Hepatic stellate cell (primary cell): ENCODE measurements at regions not wholly inside any gene's neighbourhood (a gene's known extent, or its start where the extent isn't known, plus 50 kb on each side); places are given as distances from the start of the nearest gene placed in this dataset.
"Not testable (repeated sequence)": the region's sequence is repeated elsewhere in the genome, so short reads cannot be mapped to it uniquely, and the experiment has no call there.

ENCODE experiments used
- DNase-seq: peaks from one replicate; pipeline ENCODE4 v3.0.0; 2011; ENCODE audit warnings: low spot score

- DNase-seq = no peak
Measured at GRCh38 chr12:131458048-131458374, 252.9 kb upstream of the SFSWAP start.

- DNase-seq = no peak
Measured at GRCh38 chr12:131458931-131459772, 251.7 kb upstream of the SFSWAP start.

DNA sequence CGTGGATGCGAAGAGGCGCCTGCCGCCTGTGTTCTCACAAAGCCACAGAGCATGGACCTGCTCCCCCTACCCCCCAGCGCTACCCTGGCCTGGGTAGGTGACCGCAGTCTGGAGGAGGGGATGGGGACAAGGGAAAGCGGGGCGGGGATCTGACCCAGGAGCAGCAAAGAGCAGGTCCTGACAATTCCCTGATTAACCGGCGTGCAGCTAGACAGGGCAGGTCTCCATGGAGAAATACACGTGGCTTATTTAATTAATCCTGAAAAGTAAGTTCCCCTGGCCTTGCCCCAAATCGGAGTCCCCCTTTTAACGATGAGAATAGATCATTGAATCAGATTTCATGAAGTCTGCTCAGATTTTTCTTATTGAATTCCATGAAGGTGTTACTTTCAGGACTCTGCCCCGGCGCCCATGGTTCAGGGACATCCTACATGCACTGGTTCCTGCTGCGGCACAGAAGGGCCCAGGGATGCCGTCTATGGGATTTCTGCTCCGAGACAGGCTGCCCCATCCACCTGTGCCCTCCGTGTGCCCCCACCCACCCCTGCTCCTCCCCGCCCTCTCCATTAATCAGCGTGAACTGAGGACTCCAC lies 251.0 kb upstream of the SFSWAP start:
- no peak for DNase-seq

- no peak for DNase-seq
Measured at GRCh38 chr12:131460520-131460919, 250.4 kb upstream of the SFSWAP start.

GRCh38 chr12:131461096-131461495 lies 249.8 kb upstream of the SFSWAP start:
- DNase-seq = no peak

GRCh38 chr12:131463174-131463573 lies 247.7 kb upstream of the SFSWAP start:
- DNase-seq = no peak

DNA sequence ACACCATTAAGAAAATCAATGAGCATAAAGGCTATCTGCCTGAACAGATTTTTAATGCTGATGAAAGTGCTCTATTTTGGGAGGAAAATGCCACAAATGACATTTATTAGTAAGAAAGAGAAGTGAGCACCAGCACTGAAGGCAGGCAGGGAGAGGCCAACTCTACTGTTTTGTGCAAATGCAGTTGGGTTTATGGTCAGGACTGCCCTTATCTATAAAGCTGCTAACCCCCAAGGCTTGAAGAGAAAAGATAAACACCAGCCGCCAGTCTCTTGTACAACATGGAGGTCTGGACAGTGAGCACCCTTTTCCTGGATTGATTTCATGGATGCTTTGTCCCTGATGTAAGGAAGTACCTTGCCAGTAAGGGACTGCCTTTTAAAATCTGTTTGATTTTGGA lies 246.8 kb upstream of the SFSWAP start:
- no peak for DNase-seq

DNA sequence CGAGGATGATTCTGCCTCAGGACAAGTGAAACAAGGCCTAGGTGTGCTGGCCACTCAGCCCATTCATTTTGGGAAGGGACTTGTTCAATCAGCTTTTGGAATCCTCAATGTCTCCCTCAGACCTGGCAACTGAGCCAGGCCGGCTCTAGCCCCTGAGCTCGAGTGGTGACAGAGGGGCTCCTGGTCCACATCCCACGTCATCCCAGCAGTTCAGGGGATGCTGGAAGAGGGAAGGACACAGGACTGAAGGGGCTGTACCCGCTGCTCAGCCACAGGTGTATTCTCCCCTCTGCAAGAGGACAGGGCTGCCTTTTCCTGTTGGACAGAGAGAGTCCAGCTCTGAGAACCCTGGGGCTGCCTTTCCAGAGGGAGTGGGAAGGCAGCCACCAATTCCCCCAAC lies 244.6 kb upstream of the SFSWAP start:
- DNase-seq = no peak

GRCh38 chr12:131466932-131467331 lies 244.0 kb upstream of the SFSWAP start:
- no peak for DNase-seq

DNA sequence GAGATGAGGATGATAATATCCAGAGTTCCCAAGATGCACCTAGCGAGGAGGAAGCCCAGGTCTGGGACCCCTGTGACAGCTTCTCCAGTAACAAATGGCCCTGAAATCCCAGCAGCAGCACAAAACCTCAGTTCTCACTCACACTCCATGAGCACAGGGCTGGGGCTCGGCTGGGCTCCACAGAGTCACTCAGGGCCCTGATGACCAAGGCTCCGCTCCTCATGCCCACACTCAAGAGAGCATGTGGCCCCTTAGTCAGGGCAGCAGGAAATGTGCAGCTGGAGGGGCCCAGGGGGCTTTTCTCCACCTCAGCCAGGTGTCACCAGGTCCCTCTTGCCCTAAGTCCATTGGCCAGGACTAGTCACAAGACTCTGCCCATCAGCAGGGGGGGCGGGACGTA lies 242.7 kb upstream of the SFSWAP start:
- DNase-seq = no peak

DNA sequence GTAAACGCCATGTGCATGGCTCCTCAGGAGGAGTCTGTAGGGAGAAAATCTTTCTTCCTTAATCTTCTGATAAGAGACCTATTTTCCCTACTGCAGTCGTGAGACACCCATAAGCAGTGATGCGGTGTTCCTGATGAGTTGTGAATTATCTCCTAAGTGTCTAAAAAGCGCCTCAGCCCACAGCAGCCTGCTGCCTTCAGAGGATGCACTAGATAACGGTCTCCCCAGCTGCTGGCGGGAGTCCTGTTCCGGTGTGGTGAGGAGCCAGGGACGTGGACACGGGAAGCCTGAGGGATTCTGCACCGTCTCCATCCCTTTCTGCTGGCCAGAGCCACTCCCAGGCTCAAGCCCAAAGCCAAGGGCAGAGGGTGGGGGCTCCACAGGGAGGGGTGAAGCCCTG lies 240.9 kb upstream of the SFSWAP start:
- not testable (repeated sequence) for DNase-seq

DNA sequence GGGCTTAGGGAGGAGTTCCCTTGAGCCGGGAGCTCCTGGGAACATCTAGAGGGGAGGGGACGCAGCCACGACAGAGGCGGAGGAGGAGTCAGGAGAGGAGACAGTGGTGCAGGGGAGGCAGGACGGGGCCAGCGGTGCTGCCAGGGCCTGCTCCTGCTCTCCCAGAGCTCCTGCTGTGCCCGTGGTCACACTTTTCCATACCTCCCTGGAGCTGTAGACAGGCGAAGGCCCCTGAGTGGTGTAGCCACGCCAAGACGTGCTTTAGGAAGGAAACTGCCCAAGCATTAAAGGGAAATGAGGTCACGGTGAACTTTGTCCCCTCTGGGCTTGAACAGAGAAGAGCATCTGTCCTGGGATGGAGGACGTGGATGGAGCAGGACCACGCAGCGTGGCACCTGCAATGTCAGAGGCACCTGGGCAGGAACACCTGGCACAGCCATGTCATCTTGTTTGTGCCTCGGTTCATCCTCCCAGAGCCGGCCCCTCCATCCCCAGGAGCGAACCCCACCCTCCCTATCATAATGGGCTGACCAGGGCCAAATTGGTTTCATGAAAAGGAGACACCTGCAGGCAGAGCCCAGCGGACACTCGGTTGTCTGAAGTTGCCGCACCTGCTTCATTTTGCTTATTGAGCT lies 239.5 kb upstream of the SFSWAP start:
- DNase-seq = no peak

- DNase-seq = no peak
Measured at GRCh38 chr12:131471946-131472732, 238.8 kb upstream of the SFSWAP start.

DNA sequence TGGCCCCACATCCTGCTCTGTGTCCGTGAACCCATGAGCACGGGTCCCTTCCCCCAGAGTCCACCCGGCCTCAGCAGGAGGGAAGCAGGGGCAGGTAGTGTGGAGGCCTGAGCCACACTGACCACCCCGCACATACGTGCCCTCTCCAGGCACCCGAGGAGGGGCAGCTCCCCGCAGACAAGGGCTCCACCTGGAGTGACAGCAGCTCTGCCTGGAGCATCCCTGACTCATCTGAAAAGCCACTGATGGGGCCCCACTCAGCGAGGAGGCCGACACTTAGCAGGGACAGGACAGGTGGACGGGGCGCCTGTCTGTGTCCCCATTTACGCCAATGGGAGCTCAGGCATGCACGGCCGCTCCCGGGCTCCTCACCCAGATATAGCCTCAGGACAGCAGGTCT lies 237.6 kb upstream of the SFSWAP start:
- DNase-seq = no peak

DNA sequence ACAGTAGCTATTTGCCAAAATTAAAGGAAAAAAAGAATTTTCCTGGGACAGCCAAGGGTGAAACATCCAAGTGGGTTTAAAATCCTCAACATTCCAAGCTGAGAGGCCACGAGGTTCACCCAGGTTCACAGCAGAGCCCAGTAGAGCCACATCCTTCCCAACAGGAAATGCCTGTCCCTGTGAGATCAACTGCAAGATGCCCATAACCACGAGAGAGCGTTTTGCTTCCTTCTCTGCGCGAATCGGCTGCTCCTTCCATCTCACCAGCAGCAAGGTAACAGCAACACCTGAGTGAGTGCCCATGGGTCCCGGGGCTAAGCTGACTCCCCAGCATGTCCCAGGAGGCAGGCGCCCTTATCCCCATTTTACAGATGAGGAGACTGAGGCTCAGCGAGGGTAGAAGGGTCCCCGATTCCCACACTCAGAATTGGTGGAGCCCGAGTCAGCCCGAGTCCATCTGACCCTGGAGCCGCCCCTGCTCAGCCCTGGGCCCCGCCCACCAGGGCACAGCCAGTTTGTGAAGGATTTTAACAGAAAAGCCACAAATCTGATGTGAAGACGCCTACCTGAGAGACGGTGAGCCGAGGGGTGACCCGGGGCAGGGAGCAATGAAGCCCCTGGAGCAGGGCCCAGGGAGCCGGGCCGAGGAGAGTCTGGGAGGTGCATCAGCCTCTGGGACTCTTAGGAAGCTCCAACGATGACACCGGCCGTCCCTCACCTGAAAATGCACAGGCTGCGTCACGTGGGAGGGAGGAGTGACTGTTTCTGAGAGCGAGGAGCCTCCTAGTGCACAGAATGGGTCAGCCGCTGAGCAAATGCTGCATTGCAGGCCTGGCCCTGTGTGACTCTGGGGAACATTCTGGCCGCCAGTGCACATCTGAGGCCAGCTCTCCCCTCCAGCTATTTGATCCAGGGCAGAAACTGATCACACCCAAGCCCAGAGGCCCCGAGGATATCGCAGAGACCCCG lies 236.9 kb upstream of the SFSWAP start:
- no peak for DNase-seq

GRCh38 chr12:131475012-131475411 lies 235.9 kb upstream of the SFSWAP start:
- DNase-seq = not testable (repeated sequence)

DNA sequence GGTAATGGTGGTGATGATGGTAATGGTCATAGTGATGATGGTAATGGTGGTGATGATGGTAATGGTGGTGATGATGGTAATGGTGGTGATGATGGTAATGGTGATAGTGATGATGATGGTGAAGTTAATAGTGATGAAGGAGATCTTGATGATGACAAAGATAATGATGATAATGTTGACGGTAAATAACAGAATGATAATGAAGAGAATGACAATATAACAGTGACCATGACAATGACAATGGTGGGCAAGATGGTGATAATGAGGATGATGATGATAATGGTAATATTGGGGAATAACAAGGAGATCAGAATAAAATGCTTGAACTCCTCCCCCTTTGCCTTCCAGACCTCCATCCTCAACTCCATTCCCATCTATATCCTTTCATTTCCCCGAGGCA lies 233.3 kb upstream of the SFSWAP start:
- no peak for DNase-seq

DNA sequence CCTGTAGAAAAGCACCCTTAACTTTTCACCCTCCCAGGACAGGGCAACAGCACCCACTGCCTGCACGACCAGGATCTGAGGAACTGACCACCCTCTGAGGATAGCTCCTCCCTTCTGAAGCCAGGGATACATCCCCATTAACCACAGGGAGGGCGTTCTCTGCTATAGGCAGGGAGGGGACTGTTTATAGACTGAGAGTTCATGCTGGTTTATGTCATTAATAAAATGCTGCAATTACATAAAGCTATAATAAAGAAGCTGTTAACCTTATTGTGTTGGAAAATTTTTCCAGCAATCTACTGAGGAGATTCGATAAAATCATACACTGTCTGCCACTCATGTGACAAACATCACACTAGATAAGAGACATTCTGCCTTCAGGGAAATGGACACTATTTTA lies 232.4 kb upstream of the SFSWAP start:
- DNase-seq = no peak

- DNase-seq = no peak
Measured at GRCh38 chr12:131482199-131482598, 228.7 kb upstream of the SFSWAP start.

DNA sequence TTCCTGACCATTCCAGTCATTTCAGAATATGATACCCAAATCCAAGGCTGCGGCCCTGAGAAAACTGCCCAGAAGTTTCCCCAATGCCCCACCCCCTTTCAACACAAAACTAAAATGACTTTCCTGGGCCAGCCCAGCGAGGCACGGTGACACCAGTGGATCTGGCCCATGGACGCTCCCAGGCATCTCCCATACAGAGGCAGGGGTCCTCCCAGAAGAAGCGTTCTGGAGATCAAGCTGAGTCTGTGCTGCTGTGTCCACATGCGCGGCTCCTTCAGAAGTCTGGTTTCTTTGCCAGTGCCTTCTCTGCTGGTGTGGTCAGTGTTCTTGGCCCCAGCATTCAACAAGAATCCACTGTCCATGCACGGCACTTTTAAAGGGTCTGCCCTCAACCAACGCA lies 228.2 kb upstream of the SFSWAP start:
- no peak for DNase-seq

GRCh38 chr12:131486451-131487230 lies 224.2 kb upstream of the SFSWAP start:
- DNase-seq = no peak
